Astrocyte of the cerebellum (primary cell): ENCODE measurements at regions not wholly inside any gene's neighbourhood (a gene's known extent, or its start where the extent isn't known, plus 50 kb on each side); places are given as distances from the start of the nearest gene placed in this dataset.

Experiments
- DNase-seq: peaks from one replicate; pipeline ENCODE4 v3.0.0-alpha.2; 2011; ENCODE audit warnings: low read depth
- H3K4me3 ChIP-seq: 2 replicates; pipeline ENCODE4 v1.5.1; 2011; ENCODE audit warnings: mild to moderate bottlenecking, low read depth, low read length, moderate library complexity
- CTCF ChIP-seq: IDR thresholded peaks from 2 replicates; pipeline ENCODE4 v1.5.1; 2012; ENCODE audit warnings: low read length, low read depth, moderate library complexity, mild to moderate bottlenecking; ENCODE audit errors: missing control alignments
- in situ Hi-C: cut with HindIII; loops from 2 replicates; pipeline ENCODE4 v1.10.0; 2017; ENCODE audit warnings: low sequenced_read_pairs

- TF ChIP-seq CTCF, result no peak
- in situ Hi-C loops, result no loop called here
- no peak overlapping the region for H3K4me3 ChIP-seq
- no peak for DNase-seq
Observed at GRCh38 chr3:147851062-147851461, 441.9 kb downstream of the ZIC1 start.

GRCh38 chr3:147854542-147854941 lies 445.4 kb downstream of the ZIC1 start:
- in situ Hi-C loops, result no loop called here
- no peak for DNase-seq
- H3K4me3 ChIP-seq, result no peak overlapping the region
- TF ChIP-seq CTCF, result no peak

GRCh38 chr3:147864754-147865354 lies 455.7 kb downstream of the ZIC1 start:
- TF ChIP-seq CTCF, result no peak
- DNase-seq, result no peak
- no peak overlapping the region for H3K4me3 ChIP-seq
- in situ Hi-C loops, result no loop called here

GRCh38 chr3:147866561-147866960 lies 457.4 kb downstream of the ZIC1 start:
- in situ Hi-C loops, result no loop called here
- no peak for DNase-seq
- no peak overlapping the region for H3K4me3 ChIP-seq
- TF ChIP-seq CTCF, result no peak

- in situ Hi-C loops, result no loop called here
- no peak for TF ChIP-seq CTCF
- no peak overlapping the region for H3K4me3 ChIP-seq
- DNase-seq, result no peak
Observed at GRCh38 chr3:147872568-147872967, 463.4 kb downstream of the ZIC1 start.

GRCh38 chr3:147875498-147875897 lies 466.3 kb downstream of the ZIC1 start:
- in situ Hi-C loops, result no loop called here
- DNase-seq, result no peak
- H3K4me3 ChIP-seq, result no peak overlapping the region
- no peak for TF ChIP-seq CTCF
